Gastrocnemius medialis (tissue), 4 donors: ENCODE measurements at regions not wholly inside any gene's neighbourhood (a gene's known extent, or its start where the extent isn't known, plus 50 kb on each side); places are given as distances from the start of the nearest gene placed in this dataset.

Experiments
- ATAC-seq, 2 donors: fragments of 150-250 bp; one replicate each; pipeline ENCODE4 v1.9.1; 2016
- DNase-seq, 2 donors: peaks; one replicate each; pipeline ENCODE4 v3.0.0-alpha.2; 2019
- H3K27ac ChIP-seq, 4 donors: fragments of 200-600 bp; sonication (generic); 1 replicate in 1 of 4; 2 replicates in 3 of 4; pipeline ENCODE4 v1.5.1; 2016 to 2018; ENCODE audit warnings: mild to moderate bottlenecking in 2 of 4, moderate library complexity in 1 of 4
- H3K27me3 ChIP-seq, 3 donors: fragments of 200-600 bp; sonication (generic) in 2 of 3; 1 replicate in 1 of 3; 2 replicates in 2 of 3; pipeline versions ENCODE4 v1.5.1 to v1.6.0; 2016 to 2019; ENCODE audit warnings: mild to moderate bottlenecking in 1 of 3, moderate library complexity in 1 of 3
- H3K36me3 ChIP-seq, 2 donors: fragments of 200-600 bp; sonication (generic) in 1 of 2; one replicate each; pipeline ENCODE4 v1.5.1; 2017 to 2018
- H3K4me1 ChIP-seq, 2 donors: fragments of 200-600 bp; sonication (generic) in 1 of 2; one replicate each; pipeline ENCODE4 v1.5.1; 2016 to 2017; ENCODE audit warnings: mild to moderate bottlenecking in 2 of 2
- H3K4me3 ChIP-seq, 4 donors: fragments of 200-600 bp; sonication (generic) in 3 of 4; 1 replicate in 1 of 4; 2 replicates in 3 of 4; pipeline ENCODE4 v1.5.1; 2016 to 2019; ENCODE audit warnings: mild to moderate bottlenecking in 2 of 4
- H3K9me3 ChIP-seq, 3 donors: fragments of 200-600 bp; sonication (generic) in 2 of 3; 1 replicate in 1 of 3; 2 replicates in 2 of 3; pipeline ENCODE4 v1.5.1; 2016 to 2019
- POLR2A ChIP-seq, 2 donors: fragments of 450-650 bp; IDR thresholded peaks; one replicate each; pipeline ENCODE4 v1.6.1; 2017; ENCODE audit warnings: antibody characterized with exemption in 2 of 2, mild to moderate bottlenecking in 2 of 2, moderate library complexity in 2 of 2
- in situ Hi-C, 4 donors: fragments of 200-750 bp; cut with MboI; loops; one replicate each; pipeline versions ENCODE4 v1.15.0 to v1.8.0; 2017; ENCODE audit warnings: low sequenced_read_pairs in 4 of 4
- intact Hi-C: fragments of 100-400 bp; cut with DNase I; formaldehyde crosslinking; loops from one replicate; pipeline ENCODE4 v1.15.1; 2023; ENCODE audit warnings: low total_unique reads
- TF ChIP-seq, protein P1 (sequence below), 5 experiments: fragments of 450-650 bp in 3 of 5; fragments of 200-600 bp in 2 of 5; sonication (generic) in 2 of 5; IDR thresholded peaks in 4 of 5; conservative IDR thresholded peaks in 1 of 5; 1 replicate in 4 of 5; 2 replicates in 1 of 5; pipeline ENCODE4 v1.5.1; 2016 to 2019; ENCODE audit warnings: antibody characterized with exemption in 5 of 5, mild to moderate bottlenecking in 3 of 5, moderate library complexity in 3 of 5

DNA sequence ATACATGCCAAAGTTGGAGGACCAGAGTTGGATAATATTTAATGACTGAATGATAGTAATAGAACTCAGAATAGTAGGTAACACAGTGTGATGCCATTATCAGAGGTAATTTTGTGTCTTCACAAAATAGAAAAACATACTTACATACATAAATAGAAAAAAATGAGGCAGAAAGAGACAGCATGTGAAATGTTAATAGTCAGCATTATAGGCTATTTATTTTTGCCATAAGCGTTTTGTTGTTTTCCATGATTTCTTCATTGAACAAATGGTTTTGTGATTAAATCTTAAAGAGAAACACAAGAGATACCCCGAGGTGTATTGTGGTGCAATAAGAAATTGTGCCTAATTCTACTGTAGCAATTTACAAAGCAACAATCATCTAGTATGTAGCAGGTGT is 626.3 kb downstream of the KCNJ2 start:
- no peak overlapping the region for H3K27ac ChIP-seq
- intact Hi-C loops: no loop called here
- no peaks in the 10 kb centered on the region for H3K4me1 ChIP-seq
- no peaks in the 10 kb centered on the region for H3K9me3 ChIP-seq
- ATAC-seq (no peak), DNase-seq (no peak)
- H3K36me3 ChIP-seq: no peaks in the 10 kb centered on the region
- H3K4me3 ChIP-seq: no peak overlapping the region
- in situ Hi-C loops: no loop called here
- no peak for TF ChIP-seq POLR2A (IDR thresholded peaks at IDR 0.05)
- TF ChIP-seq, protein P1, sequence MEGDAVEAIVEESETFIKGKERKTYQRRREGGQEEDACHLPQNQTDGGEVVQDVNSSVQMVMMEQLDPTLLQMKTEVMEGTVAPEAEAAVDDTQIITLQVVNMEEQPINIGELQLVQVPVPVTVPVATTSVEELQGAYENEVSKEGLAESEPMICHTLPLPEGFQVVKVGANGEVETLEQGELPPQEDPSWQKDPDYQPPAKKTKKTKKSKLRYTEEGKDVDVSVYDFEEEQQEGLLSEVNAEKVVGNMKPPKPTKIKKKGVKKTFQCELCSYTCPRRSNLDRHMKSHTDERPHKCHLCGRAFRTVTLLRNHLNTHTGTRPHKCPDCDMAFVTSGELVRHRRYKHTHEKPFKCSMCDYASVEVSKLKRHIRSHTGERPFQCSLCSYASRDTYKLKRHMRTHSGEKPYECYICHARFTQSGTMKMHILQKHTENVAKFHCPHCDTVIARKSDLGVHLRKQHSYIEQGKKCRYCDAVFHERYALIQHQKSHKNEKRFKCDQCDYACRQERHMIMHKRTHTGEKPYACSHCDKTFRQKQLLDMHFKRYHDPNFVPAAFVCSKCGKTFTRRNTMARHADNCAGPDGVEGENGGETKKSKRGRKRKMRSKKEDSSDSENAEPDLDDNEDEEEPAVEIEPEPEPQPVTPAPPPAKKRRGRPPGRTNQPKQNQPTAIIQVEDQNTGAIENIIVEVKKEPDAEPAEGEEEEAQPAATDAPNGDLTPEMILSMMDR (IDR thresholded peaks at IDR 0.05 in 4 of 5, conservative IDR thresholded peaks at IDR 0.05 in 1 of 5): no peak
- no peaks in the 10 kb centered on the region for H3K27me3 ChIP-seq

DNA sequence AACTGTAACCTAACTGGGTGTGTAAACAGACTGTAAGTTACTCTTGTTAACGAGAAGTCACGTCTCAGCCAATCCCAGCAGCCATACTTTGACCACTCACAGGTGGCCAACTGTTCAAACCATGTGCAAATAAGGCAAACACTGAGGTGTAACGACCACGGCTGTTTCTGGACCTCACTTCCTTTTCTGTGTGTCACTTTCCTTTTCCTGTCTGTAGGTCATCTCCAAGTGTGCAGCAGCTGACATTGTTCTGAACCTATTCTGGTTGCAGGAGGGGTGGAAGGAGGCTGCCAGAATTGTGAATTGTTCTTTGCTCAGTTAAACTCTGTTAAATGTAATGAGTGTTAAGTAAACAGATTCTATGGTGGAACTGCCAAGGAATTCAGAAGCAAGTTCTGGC is 627.4 kb downstream of the KCNJ2 start:
- Histone ChIP-seq H3K9me3 (no peaks in the 10 kb centered on the region), H3K27me3 (no peaks in the 10 kb centered on the region), H3K4me1 (no peaks in the 10 kb centered on the region), H3K36me3 (no peaks in the 10 kb centered on the region), H3K27ac (no peak overlapping the region), H3K4me3 (no peak overlapping the region)
- in situ Hi-C loops (no loop called here), intact Hi-C loops (no loop called here)
- DNase-seq (no peak), ATAC-seq (no peak)
- TF ChIP-seq POLR2A (IDR thresholded peaks at IDR 0.05): no peak
- TF ChIP-seq, protein P1 (IDR thresholded peaks at IDR 0.05 in 4 of 5, conservative IDR thresholded peaks at IDR 0.05 in 1 of 5): no peak

DNA sequence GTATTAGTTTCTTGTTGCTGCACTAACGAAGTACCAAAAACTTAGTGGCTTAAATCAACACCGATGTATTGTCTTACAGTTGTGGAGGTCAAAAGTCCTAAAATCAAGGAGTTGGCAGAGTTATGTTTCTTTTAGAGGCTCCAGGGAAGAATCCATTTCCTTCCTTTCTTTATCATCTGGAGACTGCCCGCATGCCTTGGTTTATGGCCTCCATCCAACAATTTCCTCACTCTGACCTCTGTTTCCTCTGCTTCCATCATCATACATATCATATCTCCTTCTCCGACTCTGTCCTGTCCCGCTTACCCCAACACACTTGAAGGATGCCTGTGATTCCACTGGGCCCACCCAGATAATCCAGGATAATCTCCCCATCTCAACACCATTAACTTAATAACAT is 627.8 kb downstream of the KCNJ2 start:
- no peak for ATAC-seq
- Histone ChIP-seq H3K27me3 (no peaks in the 10 kb centered on the region), H3K4me3 (no peak overlapping the region), H3K9me3 (no peaks in the 10 kb centered on the region), H3K36me3 (no peaks in the 10 kb centered on the region), H3K4me1 (no peaks in the 10 kb centered on the region), H3K27ac (no peak overlapping the region)
- TF ChIP-seq, protein P1 (IDR thresholded peaks at IDR 0.05 in 4 of 5, conservative IDR thresholded peaks at IDR 0.05 in 1 of 5): no peak
- no peak for TF ChIP-seq POLR2A (IDR thresholded peaks at IDR 0.05)
- in situ Hi-C loops (no loop called here), intact Hi-C loops (no loop called here)
- DNase-seq: no peak

DNA sequence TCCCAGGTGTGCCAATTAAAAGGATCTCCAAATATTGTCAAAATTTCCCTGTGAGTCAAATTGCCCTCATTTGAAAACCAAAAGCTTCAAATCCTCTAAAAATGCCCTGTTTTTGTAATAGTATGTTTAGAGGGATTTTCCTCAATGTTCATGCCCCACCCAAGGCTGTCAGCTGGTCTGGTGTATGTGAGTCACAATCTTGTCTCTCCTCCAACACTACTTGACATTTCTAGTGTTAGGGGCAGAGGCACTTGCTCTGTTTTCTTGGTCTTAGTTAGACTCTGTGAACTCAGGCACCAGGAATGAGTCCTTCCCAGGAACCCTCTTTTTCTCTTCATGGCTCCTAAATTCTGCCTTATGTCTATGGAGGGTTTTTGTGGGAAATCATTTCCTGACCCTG is 634.8 kb downstream of the KCNJ2 start:
- no peaks in the 10 kb centered on the region for H3K4me1 ChIP-seq
- DNase-seq: no peak
- in situ Hi-C loops: no loop called here
- no peak for ATAC-seq
- intact Hi-C loops: no loop called here
- no peaks in the 10 kb centered on the region for H3K36me3 ChIP-seq
- TF ChIP-seq POLR2A (IDR thresholded peaks at IDR 0.05): no peak
- TF ChIP-seq, protein P1 (IDR thresholded peaks at IDR 0.05 in 4 of 5, conservative IDR thresholded peaks at IDR 0.05 in 1 of 5): no peak
- no peak overlapping the region for H3K4me3 ChIP-seq
- no peaks in the 10 kb centered on the region for H3K27me3 ChIP-seq
- H3K27ac ChIP-seq: no peak overlapping the region
- H3K9me3 ChIP-seq: no peaks in the 10 kb centered on the region

DNA sequence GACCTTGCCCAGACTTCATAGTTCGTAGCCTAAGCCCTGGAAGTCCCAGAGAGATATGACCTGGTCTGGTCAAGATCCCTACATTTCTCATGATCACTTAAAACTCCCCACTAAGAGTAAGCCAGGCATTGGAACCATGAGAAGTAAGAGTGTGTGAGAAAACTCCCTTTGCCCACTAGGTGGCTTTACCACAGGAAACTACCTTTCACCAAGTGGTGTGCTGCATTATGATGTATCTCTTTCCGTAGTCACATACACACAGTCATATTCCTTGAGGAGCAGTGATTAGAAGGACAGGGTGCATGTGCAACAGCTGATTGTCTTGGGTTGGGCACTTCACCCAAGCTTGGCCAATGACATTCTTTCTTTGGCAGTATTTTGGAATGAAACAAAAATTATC is 639.3 kb downstream of the KCNJ2 start:
- Histone ChIP-seq H3K27me3 (no peaks in the 10 kb centered on the region), H3K36me3 (no peaks in the 10 kb centered on the region), H3K27ac (no peak overlapping the region), H3K9me3 (no peaks in the 10 kb centered on the region), H3K4me3 (no peak overlapping the region), H3K4me1 (no peaks in the 10 kb centered on the region)
- intact Hi-C loops: no loop called here
- DNase-seq (no peak), ATAC-seq (no peak)
- no peak for TF ChIP-seq POLR2A (IDR thresholded peaks at IDR 0.05)
- TF ChIP-seq, protein P1 (IDR thresholded peaks at IDR 0.05 in 4 of 5, conservative IDR thresholded peaks at IDR 0.05 in 1 of 5): no peak
- in situ Hi-C loops: no loop called here
